PC-3 (cell line): ENCODE measurements at regions not wholly inside any gene's neighbourhood (a gene's known extent, or its start where the extent isn't known, plus 50 kb on each side); places are given as distances from the start of the nearest gene placed in this dataset.

ENCODE experiments used
- ATAC-seq: fragments of 200-7000 bp; cut with Tn5 transposase; 2 replicates; pipeline ENCODE4 v1.9.1; 2020; ENCODE audit warnings: mild to moderate bottlenecking, moderate library complexity
- BruUV-seq: library from RNA; stranded (reverse); fragments of 400-500 nt; replicated peaks from 2 replicates; lab custom pipeline; 2021; lab: Mats Ljungman, UMichigan
- CTCF ChIA-PET: fragments of 300-600 bp; sonication (Branson Sonifier 250); formaldehyde crosslinking; loops from one replicate; lab custom pipeline; 2022; ENCODE audit warnings: antibody characterized with exemption; lab: Charles Lee
- POLR2A ChIA-PET: fragments of 300-600 bp; sonication (Branson Sonifier 250); formaldehyde crosslinking; loops from one replicate; lab custom pipeline; 2022; ENCODE audit warnings: antibody characterized with exemption; ENCODE audit not compliant: unreplicated experiment; lab: Charles Lee
- DNase-seq: peaks from one replicate; pipeline ENCODE4 v3.0.0-alpha.2; 2015
- H2AFZ ChIP-seq: fragments of 300-600 bp; sonication (generic); 2 replicates; pipeline ENCODE4 v1.6.0; 2016; ENCODE audit warnings: antibody characterized with exemption, low read length
- H3F3A ChIP-seq: fragments of 300-600 bp; sonication (generic); one replicate; pipeline ENCODE4 v1.6.0; 2017; ENCODE audit warnings: antibody characterized with exemption, low read length, control low read depth, mild to moderate bottlenecking; ENCODE audit not compliant: unreplicated experiment
- H3K27ac ChIP-seq: fragments of 300-600 bp; sonication (generic); 2 replicates; pipeline ENCODE4 v1.5.1; 2016; ENCODE audit warnings: mild to moderate bottlenecking, low read length
- H3K27me3 ChIP-seq: fragments of 300-600 bp; sonication (generic); 2 replicates; pipeline ENCODE4 v1.6.1; 2016; ENCODE audit warnings: low read length, mixed read lengths
- H3K36me3 ChIP-seq: fragments of 300-600 bp; sonication (generic); 2 replicates; pipeline ENCODE4 v1.6.1; 2016; ENCODE audit warnings: low read depth, mixed run types, low read length, mixed read lengths
- H3K4me1 ChIP-seq: fragments of 300-600 bp; sonication (generic); 2 replicates; pipeline ENCODE4 v1.5.1; 2016; ENCODE audit warnings: low read length; ENCODE audit not compliant: insufficient read depth
- H3K4me2 ChIP-seq: fragments of 300-600 bp; sonication (generic); 2 replicates; pipeline ENCODE4 v1.6.0; 2016; ENCODE audit warnings: low read length
- H3K4me3 ChIP-seq: fragments of 300-600 bp; sonication (generic); 2 replicates; pipeline ENCODE4 v1.5.1; 2016; ENCODE audit warnings: mild to moderate bottlenecking, low read length, mixed read lengths
- H3K79me2 ChIP-seq: fragments of 300-600 bp; sonication (generic); 2 replicates; pipeline ENCODE4 v1.6.1; 2017; ENCODE audit warnings: low read length, mixed read lengths
- H3K9ac ChIP-seq: fragments of 300-600 bp; sonication (generic); 2 replicates; pipeline ENCODE4 v1.6.0; 2016; ENCODE audit warnings: mild to moderate bottlenecking, low read length
- H3K9me2 ChIP-seq: fragments of 300-600 bp; sonication (generic); replicated peaks from 2 replicates; pipeline ENCODE4 v1.6.1; 2016; ENCODE audit warnings: mixed run types, low read length, mixed read lengths
- H3K9me3 ChIP-seq: fragments of 300-600 bp; sonication (generic); 2 replicates; pipeline ENCODE4 v1.6.1; 2016; ENCODE audit warnings: low read length, mixed read lengths
- H4K20me1 ChIP-seq: fragments of 300-600 bp; sonication (generic); 2 replicates; pipeline ENCODE4 v1.6.1; 2016; ENCODE audit warnings: low read length, mixed read lengths
- EZH2 ChIP-seq: fragments of 300-600 bp; sonication (generic); IDR thresholded peaks from one replicate; pipeline ENCODE4 v1.6.1; 2017; ENCODE audit warnings: antibody characterized with exemption, mild to moderate bottlenecking, low read length; ENCODE audit not compliant: unreplicated experiment
- EZH2phosphoT487 ChIP-seq: fragments of 300-600 bp; sonication (generic); IDR thresholded peaks from 2 replicates; pipeline ENCODE4 v1.6.1; 2018; ENCODE audit warnings: mild to moderate bottlenecking, antibody characterized with exemption, low read length, borderline replicate concordance
- intact Hi-C: fragments of 100-400 bp; cut with micrococcal nuclease; formaldehyde crosslinking; loops from 2 replicates; pipeline ENCODE4 v1.9.0; 2023
- TF ChIP-seq, protein P1 (sequence below): fragments of 300-600 bp; sonication (generic); conservative IDR thresholded peaks from 2 replicates; pipeline ENCODE4 v1.5.1; 2017; ENCODE audit warnings: antibody characterized with exemption, low read depth, mild to moderate bottlenecking, low read length

DNA sequence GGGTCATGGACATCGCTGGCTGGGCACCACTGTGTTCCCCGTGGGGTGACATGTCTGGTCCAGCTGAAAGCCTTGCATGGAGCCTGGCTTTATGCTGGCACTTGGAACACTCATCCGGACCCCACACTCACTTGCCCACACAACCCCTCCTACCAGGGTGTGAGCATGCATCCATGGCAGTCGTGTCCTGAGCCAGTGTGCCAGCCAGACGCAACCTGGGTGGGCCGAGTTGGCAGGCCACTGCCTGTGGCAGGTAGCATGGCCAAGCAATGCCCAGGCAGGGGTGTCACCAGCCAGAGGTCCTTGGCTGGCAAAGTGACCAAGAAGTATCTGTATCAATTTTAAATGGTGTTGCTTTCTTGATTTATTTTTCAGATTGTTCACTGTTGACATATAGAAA lies 141.7 kb downstream of the CCDC59 start:
- Histone ChIP-seq H3K9me2 (no peaks in the 10 kb centered on the region), H2AFZ (no peak overlapping the region), H3K9me3 (peaks cover 6% of the 10 kb centered on the region; the same call in 1 of the 2 replicates), H3K4me2 (no peak overlapping the region), H3K27ac (no peak overlapping the region), H3K36me3 (no peaks in the 10 kb centered on the region), H3K4me3 (no peak overlapping the region), H4K20me1 (no peaks in the 10 kb centered on the region), H3K4me1 (no peaks in the 10 kb centered on the region), H3F3A (no peaks in the 10 kb centered on the region), H3K79me2 (no peaks in the 10 kb centered on the region), H3K9ac (no peak overlapping the region), H3K27me3 (no peaks in the 10 kb centered on the region)
- DNase-seq (no peak), ATAC-seq (no peak)
- ChIA-PET CTCF (no interaction called here), POLR2A (no interaction called here)
- intact Hi-C loops = no loop called here
- no TSS peak for BruUV-seq
- TF ChIP-seq, protein P1, sequence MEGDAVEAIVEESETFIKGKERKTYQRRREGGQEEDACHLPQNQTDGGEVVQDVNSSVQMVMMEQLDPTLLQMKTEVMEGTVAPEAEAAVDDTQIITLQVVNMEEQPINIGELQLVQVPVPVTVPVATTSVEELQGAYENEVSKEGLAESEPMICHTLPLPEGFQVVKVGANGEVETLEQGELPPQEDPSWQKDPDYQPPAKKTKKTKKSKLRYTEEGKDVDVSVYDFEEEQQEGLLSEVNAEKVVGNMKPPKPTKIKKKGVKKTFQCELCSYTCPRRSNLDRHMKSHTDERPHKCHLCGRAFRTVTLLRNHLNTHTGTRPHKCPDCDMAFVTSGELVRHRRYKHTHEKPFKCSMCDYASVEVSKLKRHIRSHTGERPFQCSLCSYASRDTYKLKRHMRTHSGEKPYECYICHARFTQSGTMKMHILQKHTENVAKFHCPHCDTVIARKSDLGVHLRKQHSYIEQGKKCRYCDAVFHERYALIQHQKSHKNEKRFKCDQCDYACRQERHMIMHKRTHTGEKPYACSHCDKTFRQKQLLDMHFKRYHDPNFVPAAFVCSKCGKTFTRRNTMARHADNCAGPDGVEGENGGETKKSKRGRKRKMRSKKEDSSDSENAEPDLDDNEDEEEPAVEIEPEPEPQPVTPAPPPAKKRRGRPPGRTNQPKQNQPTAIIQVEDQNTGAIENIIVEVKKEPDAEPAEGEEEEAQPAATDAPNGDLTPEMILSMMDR = no peak
- TF ChIP-seq EZH2 (no peak), EZH2phosphoT487 (no peak)

- Histone ChIP-seq H3K4me1 (no peaks in the 10 kb centered on the region), H2AFZ (no peak overlapping the region), H3K36me3 (no peaks in the 10 kb centered on the region), H3K9me2 (no peaks in the 10 kb centered on the region), H3K9ac (no peak overlapping the region), H3K9me3 (peaks cover 6% of the 10 kb centered on the region; the same call in 1 of the 2 replicates), H4K20me1 (no peaks in the 10 kb centered on the region), H3K79me2 (no peaks in the 10 kb centered on the region), H3K4me2 (no peak overlapping the region), H3F3A (no peaks in the 10 kb centered on the region), H3K27ac (no peak overlapping the region), H3K27me3 (no peaks in the 10 kb centered on the region), H3K4me3 (no peak overlapping the region)
- intact Hi-C loops = no loop called here
- CTCF ChIA-PET = interaction anchor here (0.6 kb wide), 1 partner anchor 181 kb away, joined by 3 read pairs; no protein-coding TSS in a partner anchor
- BruUV-seq = no TSS peak
- TF ChIP-seq EZH2 (no peak), EZH2phosphoT487 (no peak)
- TF ChIP-seq, protein P1 = no peak
- DNase-seq (no peak), ATAC-seq (no peak)
- POLR2A ChIA-PET = interaction anchor here (0.7 kb wide), 1 partner anchor 14 kb away, joined by 4 read pairs; no protein-coding TSS in a partner anchor
Measured at GRCh38 chr12:82213761-82214160, 144.4 kb downstream of the CCDC59 start.

DNA sequence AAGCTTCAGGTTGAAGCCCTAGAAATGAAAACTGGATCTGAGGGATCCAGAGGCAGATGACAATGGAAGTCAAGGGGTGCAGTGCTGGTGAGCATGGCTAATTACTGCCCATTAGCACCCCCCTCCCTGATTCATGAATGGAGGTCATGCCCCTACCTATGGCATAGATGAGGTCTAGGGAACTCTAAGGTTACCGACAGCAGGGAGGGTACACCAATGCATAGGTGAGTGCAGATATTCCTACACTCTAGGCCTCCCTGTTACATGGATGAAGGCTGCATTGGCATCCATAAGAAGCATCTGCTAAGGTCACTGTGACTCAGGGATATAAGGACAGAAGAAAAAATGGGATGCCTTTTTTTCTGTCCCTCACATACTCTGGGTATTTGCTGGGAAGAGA lies 147.3 kb downstream of the CCDC59 start:
- no peaks in the 10 kb centered on the region for H3K79me2 ChIP-seq
- H3K27me3 ChIP-seq = no peaks in the 10 kb centered on the region
- no peak overlapping the region for H3K27ac ChIP-seq
- ChIA-PET POLR2A (no interaction called here), CTCF (no interaction called here)
- DNase-seq (no peak), ATAC-seq (no peak)
- H2AFZ ChIP-seq = no peak overlapping the region
- H3K4me3 ChIP-seq = no peak overlapping the region
- no peaks in the 10 kb centered on the region for H3K4me1 ChIP-seq
- no peaks in the 10 kb centered on the region for H3K36me3 ChIP-seq
- no TSS peak for BruUV-seq
- no peaks in the 10 kb centered on the region for H3F3A ChIP-seq
- intact Hi-C loops = no loop called here
- H3K9me3 ChIP-seq = no peaks in the 10 kb centered on the region
- H4K20me1 ChIP-seq = no peaks in the 10 kb centered on the region
- TF ChIP-seq EZH2phosphoT487 (no peak), EZH2 (no peak)
- TF ChIP-seq, protein P1 = no peak
- no peaks in the 10 kb centered on the region for H3K9me2 ChIP-seq
- no peak overlapping the region for H3K9ac ChIP-seq
- no peak overlapping the region for H3K4me2 ChIP-seq
